ENCODE measurements at regions not wholly inside any gene's neighbourhood (a gene's known extent, or its start where the extent isn't known, plus 50 kb on each side); places are given as distances from the start of the nearest gene placed in this dataset.

GRCh38 chr5:148910216-148910615, 83.8 kb downstream of the ADRB2 start:
- no peak for TF ChIP-seq CTCF (IDR thresholded peaks at IDR 0.05)
- TF ChIP-seq POLR2A (IDR thresholded peaks at IDR 0.05), result no peak
